ENCODE measurements at regions not wholly inside any gene's neighbourhood (a gene's known extent, or its start where the extent isn't known, plus 50 kb on each side); places are given as distances from the start of the nearest gene placed in this dataset.
"Not testable (repeated sequence)": the region's sequence is repeated elsewhere in the genome, so short reads cannot be mapped to it uniquely, and the experiment has no call there.

GRCh38 chr2:242018416-242018815 lies 148.9 kb downstream of the RTP5 start:
- not testable (repeated sequence) for TF ChIP-seq CTCF (IDR thresholded peaks at IDR 0.05; ENCODE audit: insufficient read depth, low read length, poor library complexity, severe bottlenecking); EZH2phosphoT487 (conservative IDR thresholded peaks at IDR 0.05; ENCODE audit: low read length)

Data from SU-DHL-6 (cell line).